GM12872 (cell line): ENCODE measurements at regions not wholly inside any gene's neighbourhood (a gene's known extent, or its start where the extent isn't known, plus 50 kb on each side); places are given as distances from the start of the nearest gene placed in this dataset.

Experiments used
- CTCF ChIP-seq: IDR thresholded peaks from 3 replicates; pipeline ENCODE4 v1.5.1; 2011; ENCODE audit warnings: low read depth, mild to moderate bottlenecking, low read length, moderate library complexity; ENCODE audit not compliant: insufficient read depth

- no peak for TF ChIP-seq CTCF
Observed at GRCh38 chr10:10883737-10884136, 133.9 kb upstream of the CELF2 start.

- no peak for TF ChIP-seq CTCF
Observed at GRCh38 chr10:10886861-10887531, 130.7 kb upstream of the CELF2 start.

- no peak for TF ChIP-seq CTCF
Observed at GRCh38 chr10:10891124-10892082, 126.3 kb upstream of the CELF2 start.

- no peak for TF ChIP-seq CTCF
Observed at GRCh38 chr10:10892290-10892875, 125.3 kb upstream of the CELF2 start.

- no peak for TF ChIP-seq CTCF
Observed at GRCh38 chr10:10897400-10897799, 120.3 kb upstream of the CELF2 start.

- TF ChIP-seq CTCF: no peak
Observed at GRCh38 chr10:10901906-10902305, 115.8 kb upstream of the CELF2 start.

GRCh38 chr10:10902951-10903350, 114.7 kb upstream of the CELF2 start:
- TF ChIP-seq CTCF: no peak
